Body of pancreas (tissue), 4 donors: ENCODE measurements at regions not wholly inside any gene's neighbourhood (a gene's known extent, or its start where the extent isn't known, plus 50 kb on each side); places are given as distances from the start of the nearest gene placed in this dataset.

Source experiments
- ATAC-seq: fragments of 150-250 bp; one replicate; pipeline ENCODE4 v1.9.1; 2016
- DNase-seq, 4 donors: peaks; one replicate each; pipeline ENCODE4 v3.0.0-alpha.2; 2019
- H3K27ac ChIP-seq, 4 donors: fragments of 200-600 bp; sonication (generic); 1 replicate in 3 of 4; 2 replicates in 1 of 4; pipeline versions ENCODE4 v1.5.1 to v1.6.1; 2016 to 2019; ENCODE audit warnings: mild to moderate bottlenecking in 1 of 4, mixed read lengths in 1 of 4, moderate library complexity in 1 of 4
- H3K27me3 ChIP-seq, 2 donors: fragments of 200-600 bp; sonication (generic); one replicate each; pipeline ENCODE4 v1.6.0; 2016; ENCODE audit warnings: mild to moderate bottlenecking in 1 of 2
- H3K36me3 ChIP-seq, 2 donors: fragments of 200-600 bp; sonication (generic); replicated peaks in 1 of 2; 2 replicates each; pipeline ENCODE4 v1.5.1; 2016; ENCODE audit warnings: low read depth in 2 of 2; ENCODE audit not compliant: insufficient read depth in 1 of 2
- H3K4me1 ChIP-seq: fragments of 200-600 bp; sonication (generic); one replicate; pipeline ENCODE4 v1.6.0; 2016
- H3K4me3 ChIP-seq, 2 donors: fragments of 200-600 bp; sonication (generic); 1 replicate in 1 of 2; 2 replicates in 1 of 2; pipeline ENCODE4 v1.5.1; 2016 to 2019
- H3K9me3 ChIP-seq, 3 donors: fragments of 200-600 bp; sonication (generic); 1 replicate in 2 of 3; 2 replicates in 1 of 3; pipeline ENCODE4 v1.5.1; 2016
- POLR2A ChIP-seq, 3 donors: fragments of 450-650 bp; IDR thresholded peaks; one replicate each; pipeline ENCODE4 v1.6.1; 2016; ENCODE audit warnings: antibody characterized with exemption in 3 of 3, mild to moderate bottlenecking in 2 of 3
- WGBS, 2 donors: methylation state at CpG; one replicate each; pipeline ENCODE4 v1.1.5; 2017; 5-methylcytosine and 5-hydroxymethylcytosine counted together
- intact Hi-C: fragments of 100-400 bp; cut with DNase I; formaldehyde crosslinking; loops from one replicate; pipeline ENCODE4 v1.15.1; 2023
- TF ChIP-seq, protein P1 (sequence below), 7 experiments: fragments of 450-650 bp in 4 of 7; fragments of 200-600 bp in 3 of 7; sonication (generic) in 3 of 7; IDR thresholded peaks; one replicate each; pipeline ENCODE4 v1.5.1; 2016 to 2019; ENCODE audit warnings: antibody characterized with exemption in 7 of 7

DNA sequence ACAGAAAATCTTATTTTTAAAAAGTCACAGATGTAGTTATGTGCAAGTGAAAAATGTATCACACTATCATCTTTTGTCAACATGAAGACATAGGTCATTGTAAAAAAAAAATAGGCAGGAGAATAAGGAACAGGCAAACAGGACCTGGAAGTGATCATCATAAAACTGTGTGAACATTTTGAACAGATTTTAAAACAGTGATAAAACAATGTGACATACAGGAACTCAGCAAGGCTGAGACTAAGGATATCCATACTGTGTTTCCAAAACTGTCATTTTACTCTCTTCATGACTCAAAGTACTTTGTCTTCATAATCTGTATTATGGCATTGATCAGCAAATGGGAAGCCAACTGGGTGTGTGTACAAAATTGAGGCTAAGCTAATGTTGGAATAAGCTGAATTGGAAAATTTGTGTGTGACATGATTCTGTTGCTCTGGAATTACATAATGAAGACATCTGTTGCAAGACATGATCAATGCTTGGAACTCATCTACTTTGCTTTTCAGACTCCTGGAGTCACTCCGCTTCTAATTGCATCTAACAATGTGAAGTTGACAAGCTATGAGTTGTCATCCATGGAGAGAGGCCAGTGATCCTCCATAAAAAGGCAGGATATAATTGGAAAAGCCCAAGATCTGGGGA is 978.7 kb upstream of the NUDT12 start:
- no peak overlapping the region for H3K4me3 ChIP-seq
- no peak for DNase-seq
- intact Hi-C loops = no loop called here
- H3K4me1 ChIP-seq = peaks cover 11% of the 10 kb centered on the region
- ATAC-seq = no peak
- H3K27me3 ChIP-seq = no peaks in the 10 kb centered on the region
- no peak overlapping the region for H3K27ac ChIP-seq
- H3K36me3 ChIP-seq = no peaks in the 10 kb centered on the region
- 84 to 86% methylated on average over 1 of the region's 1 CpG for WGBS, 2 donors
- TF ChIP-seq, protein P1, sequence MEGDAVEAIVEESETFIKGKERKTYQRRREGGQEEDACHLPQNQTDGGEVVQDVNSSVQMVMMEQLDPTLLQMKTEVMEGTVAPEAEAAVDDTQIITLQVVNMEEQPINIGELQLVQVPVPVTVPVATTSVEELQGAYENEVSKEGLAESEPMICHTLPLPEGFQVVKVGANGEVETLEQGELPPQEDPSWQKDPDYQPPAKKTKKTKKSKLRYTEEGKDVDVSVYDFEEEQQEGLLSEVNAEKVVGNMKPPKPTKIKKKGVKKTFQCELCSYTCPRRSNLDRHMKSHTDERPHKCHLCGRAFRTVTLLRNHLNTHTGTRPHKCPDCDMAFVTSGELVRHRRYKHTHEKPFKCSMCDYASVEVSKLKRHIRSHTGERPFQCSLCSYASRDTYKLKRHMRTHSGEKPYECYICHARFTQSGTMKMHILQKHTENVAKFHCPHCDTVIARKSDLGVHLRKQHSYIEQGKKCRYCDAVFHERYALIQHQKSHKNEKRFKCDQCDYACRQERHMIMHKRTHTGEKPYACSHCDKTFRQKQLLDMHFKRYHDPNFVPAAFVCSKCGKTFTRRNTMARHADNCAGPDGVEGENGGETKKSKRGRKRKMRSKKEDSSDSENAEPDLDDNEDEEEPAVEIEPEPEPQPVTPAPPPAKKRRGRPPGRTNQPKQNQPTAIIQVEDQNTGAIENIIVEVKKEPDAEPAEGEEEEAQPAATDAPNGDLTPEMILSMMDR (IDR thresholded peaks at IDR 0.05) = no peak
- no peak for TF ChIP-seq POLR2A (IDR thresholded peaks at IDR 0.05)
- H3K9me3 ChIP-seq = no peaks in the 10 kb centered on the region

DNA sequence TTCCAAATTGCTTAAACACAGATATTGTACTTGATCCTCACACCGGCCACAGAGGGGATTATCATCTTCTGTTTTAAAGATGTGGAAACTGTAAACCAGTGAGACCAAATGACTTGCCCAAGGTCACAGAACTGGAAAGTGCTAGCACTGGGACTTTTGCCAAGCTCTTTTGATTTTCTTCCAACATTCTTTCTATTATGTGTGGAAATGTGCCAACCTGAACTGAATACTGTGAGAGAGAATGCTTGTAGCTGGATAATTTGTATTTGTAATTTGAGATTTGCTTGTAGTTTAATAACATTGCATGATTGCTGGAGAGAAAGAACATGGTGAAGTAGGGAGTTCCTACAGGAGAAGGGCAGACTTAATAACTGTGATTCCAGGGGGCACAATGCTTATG is 977.9 kb upstream of the NUDT12 start:
- Histone ChIP-seq H3K4me3 (no peak overlapping the region), H3K36me3 (no peaks in the 10 kb centered on the region), H3K27ac (no peak overlapping the region), H3K4me1 (peaks cover 11% of the 10 kb centered on the region), H3K9me3 (no peaks in the 10 kb centered on the region), H3K27me3 (no peaks in the 10 kb centered on the region)
- ATAC-seq = peak; percentile 93
- DNase-seq = peak; percentile 37 to 59 (median 41)
- intact Hi-C loops = no loop called here
- WGBS, 2 donors = 4 to 12% methylated on average over 1 of the region's 1 CpG
- TF ChIP-seq, protein P1 (IDR thresholded peaks at IDR 0.05) = no peak
- TF ChIP-seq POLR2A (IDR thresholded peaks at IDR 0.05) = no peak

DNA sequence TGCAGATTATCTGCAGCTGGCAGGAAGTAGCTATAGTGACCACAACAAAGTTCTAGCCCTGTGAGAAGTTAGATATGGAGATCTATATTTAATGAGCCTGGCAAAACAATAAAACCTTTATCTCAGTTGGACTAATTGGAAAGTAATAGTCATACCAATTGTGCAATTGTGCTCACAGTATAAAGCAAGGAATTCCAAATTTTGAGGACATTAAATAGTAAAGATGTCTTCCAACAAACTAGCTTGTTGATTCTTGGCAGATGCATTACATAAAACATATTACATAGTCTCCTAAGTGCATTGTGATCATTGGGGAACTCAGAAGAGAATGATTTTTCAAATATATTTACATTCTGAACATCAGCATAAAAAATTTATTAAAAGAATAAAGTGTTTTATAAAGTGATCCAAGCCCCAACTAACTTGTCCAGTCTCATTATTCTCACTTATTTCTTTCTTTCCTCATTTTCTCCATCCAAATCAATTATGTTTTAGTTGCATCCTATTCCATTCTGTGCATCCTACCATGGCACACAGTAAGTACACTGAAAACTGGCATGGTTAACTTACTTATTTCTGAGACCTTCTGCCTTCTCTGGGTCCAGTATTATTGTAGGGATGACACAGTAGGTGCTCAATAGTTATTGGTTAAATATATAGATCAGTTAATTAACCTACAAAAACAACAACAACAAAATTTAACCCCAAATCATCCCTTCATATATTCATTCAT is 977.2 kb upstream of the NUDT12 start:
- Histone ChIP-seq H3K9me3 (no peaks in the 10 kb centered on the region), H3K27ac (no peak overlapping the region), H3K27me3 (no peaks in the 10 kb centered on the region), H3K36me3 (no peaks in the 10 kb centered on the region), H3K4me1 (peaks cover 11% of the 10 kb centered on the region), H3K4me3 (no peak overlapping the region)
- ATAC-seq (no peak), DNase-seq (no peak)
- TF ChIP-seq, protein P1 (IDR thresholded peaks at IDR 0.05) = no peak
- no peak for TF ChIP-seq POLR2A (IDR thresholded peaks at IDR 0.05)
- intact Hi-C loops = no loop called here

DNA sequence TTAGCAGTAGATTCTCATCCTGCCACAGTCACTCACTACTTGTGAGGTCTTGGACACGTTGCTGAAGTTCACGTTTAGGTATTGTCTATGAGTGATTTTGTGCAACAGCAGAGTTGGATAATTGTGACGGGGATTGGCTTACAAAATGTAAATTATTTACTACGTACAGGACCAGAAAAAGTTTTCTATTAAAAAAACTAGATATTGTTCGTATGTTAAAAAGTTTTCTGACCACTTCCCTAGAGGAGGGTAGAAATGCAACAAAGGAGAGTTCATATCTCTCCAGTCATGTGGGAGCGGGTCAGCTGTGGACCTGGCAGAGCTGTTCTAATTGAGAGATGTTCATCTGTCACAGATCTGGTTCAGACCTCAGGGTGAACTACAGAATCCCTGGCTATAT is 976.1 kb upstream of the NUDT12 start:
- peak in 1 of 4 donors; percentile 61 for DNase-seq
- H3K4me3 ChIP-seq = no peak overlapping the region
- no peak overlapping the region for H3K27ac ChIP-seq
- H3K4me1 ChIP-seq = peaks cover 11% of the 10 kb centered on the region
- H3K9me3 ChIP-seq = no peaks in the 10 kb centered on the region
- 34 to 38% methylated on average over 6 of the region's 6 CpGs for whole genome bisulfite sequencing, 2 donors
- no peaks in the 10 kb centered on the region for H3K27me3 ChIP-seq
- H3K36me3 ChIP-seq = no peaks in the 10 kb centered on the region
- no peak for TF ChIP-seq POLR2A (IDR thresholded peaks at IDR 0.05)
- ATAC-seq = no peak
- intact Hi-C loops = no loop called here

DNA sequence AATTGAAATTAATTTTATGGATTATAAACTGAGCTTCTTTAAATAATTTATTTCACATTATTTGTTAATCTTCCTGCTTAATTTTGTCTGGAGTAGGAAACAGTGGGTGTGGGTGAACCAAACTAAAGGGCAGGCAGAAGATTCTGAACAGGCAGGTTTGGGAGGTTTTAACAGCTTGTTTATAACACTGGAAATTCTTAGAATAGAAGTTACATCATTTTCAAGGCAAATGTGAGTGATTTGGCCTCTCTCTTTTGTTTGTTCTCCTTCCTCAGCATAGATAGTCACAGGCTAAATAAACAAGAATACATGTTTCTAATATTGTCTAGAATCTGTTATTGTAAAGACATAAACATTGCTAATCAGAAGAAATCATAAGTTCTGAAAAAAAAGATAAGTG is 970.9 kb upstream of the NUDT12 start:
- Histone ChIP-seq H3K4me1 (peaks cover 9% of the 10 kb centered on the region), H3K27me3 (no peaks in the 10 kb centered on the region), H3K27ac (no peak overlapping the region), H3K36me3 (no peaks in the 10 kb centered on the region), H3K9me3 (no peaks in the 10 kb centered on the region), H3K4me3 (no peak overlapping the region)
- DNase-seq = no peak
- intact Hi-C loops = no loop called here
- peak; percentile 65 for ATAC-seq
- no peak for TF ChIP-seq POLR2A (IDR thresholded peaks at IDR 0.05)
- TF ChIP-seq, protein P1 (IDR thresholded peaks at IDR 0.05) = no peak
